CD4-positive, alpha-beta T cell treated with Interferon alpha-2 for 1 hour (primary cell): ENCODE measurements at regions not wholly inside any gene's neighbourhood (a gene's known extent, or its start where the extent isn't known, plus 50 kb on each side); places are given as distances from the start of the nearest gene placed in this dataset.

Experiments used
- DNase-seq, 2 donors: peaks; one replicate each; pipeline ENCODE4 v3.0.0-alpha.2; 2020 to 2022

DNA sequence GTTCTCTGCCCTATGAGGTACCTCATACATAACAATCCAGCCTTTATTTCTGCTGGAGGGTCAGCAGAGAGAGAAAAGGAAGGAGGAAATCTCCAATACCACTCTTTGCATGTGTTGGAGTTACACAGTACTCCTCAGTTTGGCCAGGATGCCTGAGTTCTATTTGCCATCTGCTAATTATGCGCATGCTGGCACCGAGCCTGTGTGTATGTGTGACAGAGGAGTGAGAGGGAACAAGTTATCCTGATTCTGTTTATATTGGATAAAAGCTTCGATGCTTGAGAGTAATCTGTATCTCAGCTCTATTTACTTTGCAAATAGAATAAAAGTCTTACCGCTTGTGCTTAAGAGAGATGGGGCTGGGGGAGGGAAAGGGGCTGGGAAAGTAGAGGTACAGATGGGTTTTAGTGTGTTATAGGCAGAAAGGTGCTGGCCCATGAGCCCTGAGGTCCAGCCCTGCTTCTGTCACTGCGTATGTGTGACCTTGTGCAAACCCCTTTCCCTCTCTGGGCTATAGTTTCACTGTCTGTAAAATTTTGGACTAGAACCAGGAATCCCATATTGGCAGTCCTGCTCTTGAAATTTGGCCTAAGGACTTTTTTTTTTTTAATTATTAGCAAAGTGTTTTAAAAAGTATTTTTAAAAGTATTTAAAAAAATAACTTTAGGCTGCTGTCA, 54.5 kb upstream of the PLXNA2 start:
- DNase-seq = no peak

DNA sequence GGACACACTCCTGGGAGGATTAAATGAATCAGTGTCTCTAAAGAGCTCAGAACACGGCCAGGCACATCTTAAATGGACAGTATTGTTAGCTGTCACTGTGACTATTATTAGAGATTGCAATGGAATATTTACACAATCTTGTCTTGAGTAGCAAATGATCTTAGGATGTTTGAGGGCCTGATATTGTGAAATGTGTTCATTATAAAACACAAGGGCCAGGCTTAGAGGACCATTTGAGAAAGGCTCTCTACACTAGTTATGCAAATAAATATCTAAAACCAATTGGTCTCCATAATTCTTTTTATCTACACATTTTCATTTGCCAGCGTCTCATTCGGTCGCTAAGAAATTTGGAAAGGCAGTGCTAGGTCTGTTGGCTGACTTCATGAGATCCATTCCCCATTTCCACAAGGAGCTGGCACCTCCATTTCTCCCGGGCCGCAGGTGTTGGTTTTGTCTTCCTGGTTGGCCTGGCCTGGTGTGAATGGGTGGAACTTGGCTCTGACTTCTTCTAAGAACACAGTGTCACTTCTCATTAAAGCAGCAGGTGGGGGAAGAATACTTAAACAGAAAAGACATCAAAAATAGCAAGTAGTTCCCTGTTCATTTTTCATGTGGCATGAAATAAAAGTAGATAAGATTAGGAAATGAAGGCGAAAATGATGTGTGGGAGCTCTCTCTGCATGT, 56.0 kb upstream of the PLXNA2 start:
- no peak for DNase-seq

DNA sequence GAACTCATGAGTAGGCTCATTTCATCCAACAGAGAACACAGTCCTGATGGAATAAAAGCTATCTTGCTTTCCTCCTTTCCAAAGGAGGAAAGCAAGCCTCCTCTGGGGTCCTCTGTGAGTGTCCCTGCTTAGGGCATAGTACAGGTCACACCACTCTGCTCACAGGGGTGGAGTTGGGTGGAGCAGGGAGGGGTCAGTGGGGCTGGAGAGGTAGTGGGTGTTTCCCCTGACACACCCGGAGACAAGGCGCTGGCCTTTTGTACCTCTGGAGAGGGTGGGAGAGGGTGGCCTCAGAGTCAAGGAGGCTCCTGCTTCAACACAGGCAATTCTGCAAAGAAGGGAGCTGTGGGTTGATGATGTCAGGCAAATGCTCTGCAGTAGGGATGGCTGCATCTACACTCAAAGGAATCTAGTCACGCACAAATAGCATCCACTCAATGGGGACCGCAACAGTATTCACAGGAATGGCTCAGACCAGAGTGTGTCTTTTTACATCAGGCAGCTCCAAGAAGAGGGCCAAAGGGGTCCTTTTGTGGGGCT, 58.6 kb upstream of the PLXNA2 start:
- no peak for DNase-seq

DNA sequence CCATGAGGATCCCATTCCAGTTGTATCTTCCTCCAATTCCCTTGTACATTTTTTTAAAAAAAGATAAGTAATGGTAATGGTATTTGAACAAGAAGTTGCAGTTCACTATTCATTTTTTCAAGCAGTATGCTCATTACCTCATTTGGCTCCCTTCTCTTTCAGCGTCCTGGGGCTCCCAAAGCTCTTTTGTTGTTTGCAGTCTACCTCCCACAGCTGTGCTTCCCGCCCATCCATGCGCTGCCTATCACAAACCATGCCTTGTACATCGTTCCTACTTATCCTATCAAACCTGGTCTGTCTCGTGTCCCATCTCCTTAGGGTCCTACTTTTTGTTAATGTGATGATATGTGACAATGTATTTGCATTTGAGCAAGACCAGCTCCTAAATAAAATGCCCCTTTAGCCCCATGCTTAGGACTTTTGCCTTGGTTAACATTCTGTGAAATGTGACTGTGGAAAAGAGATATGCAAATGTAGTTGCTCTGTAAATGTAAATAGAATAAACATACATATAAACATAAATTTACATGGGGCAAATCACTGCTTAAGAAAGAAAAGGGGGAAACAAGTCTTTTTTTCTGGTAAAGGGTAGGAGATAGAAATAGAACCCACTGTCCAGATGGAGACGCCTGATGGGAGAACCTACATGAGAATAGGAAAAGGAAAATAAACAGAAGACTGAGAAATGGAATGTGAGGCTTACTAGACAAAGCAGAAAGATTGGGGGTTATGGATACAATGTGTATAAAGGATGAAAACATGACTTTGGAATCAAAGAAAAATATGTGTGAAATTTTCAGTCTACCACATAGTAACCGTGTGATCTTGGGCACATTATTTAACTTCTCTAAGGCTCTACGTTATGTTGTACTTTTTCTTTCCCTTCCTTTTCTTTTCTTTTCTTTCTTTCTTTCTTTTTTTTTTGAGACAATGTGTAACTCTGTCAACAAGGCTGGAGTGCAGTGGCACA, 59.8 kb upstream of the PLXNA2 start:
- no peak for DNase-seq

DNA sequence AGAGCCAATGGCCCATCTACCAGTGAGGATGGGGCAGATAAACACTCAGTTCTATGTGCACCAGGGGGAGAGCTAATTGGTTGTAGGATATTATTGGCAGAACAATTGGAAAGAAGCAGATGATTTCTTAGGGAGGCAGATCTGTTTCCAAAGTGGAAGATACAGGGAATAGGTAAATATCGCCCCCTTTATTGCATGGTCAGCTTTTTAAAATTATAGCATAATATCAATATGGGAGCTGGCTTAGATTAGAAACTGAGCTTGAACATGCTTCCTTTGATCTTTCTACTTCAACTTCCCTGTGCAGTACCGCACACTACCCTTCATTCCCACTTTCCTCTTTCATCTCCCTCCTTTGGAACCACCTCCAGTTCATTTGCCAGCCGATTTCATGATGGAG, 64.0 kb upstream of the PLXNA2 start:
- no peak for DNase-seq

DNA sequence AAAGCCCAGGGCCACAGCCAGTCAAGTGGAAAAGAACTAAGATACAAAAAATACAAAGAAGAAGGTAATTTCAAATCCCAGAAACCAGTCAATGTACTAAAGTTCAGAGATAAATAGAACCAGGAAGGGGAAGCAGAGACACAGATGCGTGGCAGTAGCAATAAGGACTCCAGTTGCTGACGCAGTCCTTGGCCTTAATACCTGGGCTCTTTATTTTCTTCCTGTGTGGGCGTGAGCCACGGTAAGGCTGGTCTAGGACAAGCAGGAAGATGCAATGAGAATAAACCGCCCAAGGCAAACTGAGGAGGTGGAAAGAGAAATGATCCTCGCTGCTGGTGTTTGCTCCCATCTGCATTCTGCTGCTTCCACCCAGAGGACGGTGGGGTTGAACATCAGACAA, 65.6 kb upstream of the PLXNA2 start:
- DNase-seq = no peak

DNA sequence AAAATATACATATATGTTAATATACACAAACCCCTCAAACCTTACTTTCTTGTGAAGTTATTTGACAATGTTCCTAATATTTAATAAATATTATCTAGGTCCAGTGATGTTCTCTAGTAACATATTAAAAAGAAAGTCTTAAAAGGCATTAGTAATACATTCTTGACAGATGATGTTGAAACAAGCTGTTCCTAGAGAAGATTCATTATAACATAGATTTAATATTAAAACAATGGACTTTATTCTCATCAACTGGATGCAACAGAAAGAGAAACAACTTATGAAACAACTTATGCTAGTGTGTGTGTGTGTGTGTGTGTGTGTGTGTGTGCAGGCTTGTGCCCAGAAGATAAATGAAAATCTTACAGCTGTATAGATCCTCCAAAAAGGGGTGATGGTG, 68.5 kb upstream of the PLXNA2 start:
- no peak for DNase-seq

DNA sequence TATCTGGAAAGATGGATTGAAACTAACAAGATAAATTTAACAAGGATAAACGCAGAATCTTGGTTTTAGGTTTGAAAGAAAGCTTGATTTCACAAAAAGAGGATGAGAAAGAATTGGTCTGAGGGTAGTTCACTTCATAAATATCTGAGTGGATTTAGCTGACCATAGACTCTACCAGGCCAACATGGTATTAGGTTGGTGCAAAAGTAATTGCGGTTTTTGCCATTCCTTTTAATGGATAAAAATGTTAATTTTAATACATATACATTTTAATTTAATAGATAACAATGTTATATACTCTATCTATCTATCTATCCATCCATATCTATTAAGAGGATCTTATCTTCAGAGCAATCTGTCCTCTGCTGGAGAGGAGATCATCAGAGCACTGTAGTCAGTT, 70.2 kb upstream of the PLXNA2 start:
- DNase-seq = no peak

DNA sequence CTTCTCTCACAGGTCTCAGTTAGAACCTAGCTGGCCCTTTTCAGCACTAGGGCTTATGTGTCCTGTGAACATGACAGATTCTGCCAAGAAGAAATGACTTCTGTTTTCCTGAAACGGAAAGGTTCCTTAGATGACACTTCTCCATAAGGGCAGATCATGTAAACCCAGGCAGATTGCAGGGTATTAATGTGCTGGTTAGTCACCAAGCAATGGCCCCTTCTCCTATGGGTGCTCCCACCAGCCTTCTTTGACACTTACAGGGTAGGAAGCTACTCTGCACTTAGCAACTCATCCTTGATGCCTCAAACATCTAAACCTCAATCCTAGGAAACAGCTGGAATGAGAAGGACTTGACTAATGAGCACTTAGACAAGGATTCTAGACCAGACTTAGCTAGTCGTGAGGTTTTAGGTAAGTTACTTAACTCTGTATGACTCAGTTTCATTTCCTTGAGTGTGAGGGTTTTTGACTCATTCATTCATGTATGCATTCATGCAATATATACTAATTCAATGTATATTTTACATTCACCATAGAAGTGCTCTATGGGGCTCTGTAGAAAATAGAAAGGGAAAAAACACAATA, 74.1 kb upstream of the PLXNA2 start:
- DNase-seq = no peak

DNA sequence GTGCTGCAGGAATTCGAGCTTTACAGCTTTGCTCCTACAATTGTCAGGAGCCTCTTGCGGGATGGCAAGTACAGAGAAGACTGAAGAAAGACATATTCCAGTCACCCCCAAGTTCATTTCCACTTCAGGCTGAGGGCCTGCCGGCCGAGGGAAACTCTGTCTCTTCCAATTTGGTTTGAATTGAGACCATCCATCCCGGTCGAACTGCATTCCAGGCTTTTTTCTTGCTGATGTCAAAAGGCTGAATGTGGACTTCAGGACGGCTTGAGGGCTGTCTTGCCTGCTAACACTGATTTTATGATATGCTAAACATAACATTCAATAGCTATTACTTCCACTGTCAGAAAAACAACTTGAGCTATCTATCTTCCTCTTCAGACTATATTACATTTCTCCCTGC, 79.8 kb upstream of the PLXNA2 start:
- DNase-seq = no peak

DNA sequence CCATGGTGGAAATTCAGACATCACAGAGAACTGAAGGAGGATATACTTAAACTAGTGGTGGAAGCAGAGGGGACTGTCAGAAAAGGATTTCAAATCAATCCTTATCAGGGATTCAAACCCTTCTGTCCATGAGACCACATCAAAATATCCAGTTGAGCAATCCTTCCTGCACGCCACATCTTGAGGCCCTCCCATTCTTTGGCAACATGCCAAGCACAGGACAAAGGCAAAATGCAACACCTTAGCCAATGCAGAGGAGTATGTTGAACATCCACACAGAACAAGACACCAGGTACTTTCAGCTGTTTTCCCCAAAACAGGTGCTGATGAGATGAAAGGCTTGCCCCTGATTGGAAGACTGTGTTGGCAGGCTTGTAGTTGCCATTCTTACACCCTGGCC, 81.8 kb upstream of the PLXNA2 start:
- DNase-seq = no peak

DNA sequence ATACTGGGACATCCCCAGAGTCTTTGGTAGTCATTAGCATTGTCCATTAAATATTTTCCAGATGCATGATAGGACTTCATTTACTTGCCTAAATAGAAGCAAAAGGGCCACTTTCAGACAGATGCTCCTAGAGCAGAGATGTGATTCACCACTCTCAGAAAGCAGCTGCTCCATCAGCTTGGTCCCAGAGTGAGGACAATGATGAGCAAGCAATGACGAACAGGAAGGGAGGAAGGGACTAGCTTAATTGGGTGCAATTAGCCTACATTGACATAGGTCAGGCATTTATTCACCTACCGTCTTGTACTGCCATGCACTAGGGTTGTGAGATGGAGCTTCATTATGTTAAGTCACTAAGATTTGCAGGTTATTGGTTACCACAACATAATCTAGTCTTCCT, 85.1 kb upstream of the PLXNA2 start:
- DNase-seq = no peak

DNA sequence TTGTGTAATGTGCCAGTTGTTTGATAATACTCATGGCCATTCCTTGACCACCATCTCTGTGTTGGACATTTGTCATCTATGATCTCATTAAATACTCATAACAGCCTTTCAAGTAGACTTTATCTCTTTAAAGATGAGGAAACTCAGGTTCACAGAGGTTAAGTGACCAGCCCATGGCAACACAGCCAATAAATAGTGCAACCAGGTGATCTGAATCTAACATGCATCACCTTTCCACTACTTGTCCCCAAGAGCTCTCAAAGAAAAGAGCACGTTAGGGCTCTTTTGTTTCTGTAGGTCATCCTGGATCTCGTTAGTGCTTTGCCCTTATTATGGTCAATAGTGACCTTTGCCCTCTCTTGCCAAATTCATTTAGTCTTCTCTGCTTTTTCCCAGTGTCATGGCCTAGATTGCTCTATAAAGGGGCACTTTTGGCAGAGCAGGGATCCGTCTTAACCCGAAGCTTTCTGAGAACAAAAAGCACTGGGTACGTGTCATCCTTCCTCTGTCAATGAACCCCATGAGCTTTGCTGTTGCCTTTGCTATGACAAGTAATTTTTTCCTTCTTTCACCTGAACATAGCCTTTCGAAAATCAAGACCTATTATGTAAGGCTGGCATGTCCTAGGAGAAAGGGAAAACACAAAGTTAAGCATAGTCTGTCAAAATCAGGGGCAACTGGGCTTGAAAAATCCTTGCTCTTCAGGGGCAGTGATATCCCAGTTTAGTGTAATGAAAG, 88.0 kb upstream of the PLXNA2 start:
- no peak for DNase-seq

DNA sequence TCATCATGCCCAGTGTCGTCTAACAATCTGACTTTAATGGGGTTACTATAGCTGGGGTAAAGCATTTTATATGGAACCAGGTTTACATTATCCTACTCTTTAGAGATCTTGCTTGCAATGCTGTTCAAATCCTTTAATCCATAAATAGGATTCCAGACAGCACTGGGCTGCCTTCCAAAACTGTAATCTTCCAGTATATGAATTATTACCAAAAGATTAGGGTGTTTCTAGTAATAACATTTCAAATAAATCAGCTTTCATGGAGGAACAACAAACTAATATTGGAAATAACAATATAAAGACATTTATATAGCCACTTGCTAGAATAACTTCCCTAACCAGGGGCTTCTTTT, 88.6 kb upstream of the PLXNA2 start:
- no peak for DNase-seq

DNA sequence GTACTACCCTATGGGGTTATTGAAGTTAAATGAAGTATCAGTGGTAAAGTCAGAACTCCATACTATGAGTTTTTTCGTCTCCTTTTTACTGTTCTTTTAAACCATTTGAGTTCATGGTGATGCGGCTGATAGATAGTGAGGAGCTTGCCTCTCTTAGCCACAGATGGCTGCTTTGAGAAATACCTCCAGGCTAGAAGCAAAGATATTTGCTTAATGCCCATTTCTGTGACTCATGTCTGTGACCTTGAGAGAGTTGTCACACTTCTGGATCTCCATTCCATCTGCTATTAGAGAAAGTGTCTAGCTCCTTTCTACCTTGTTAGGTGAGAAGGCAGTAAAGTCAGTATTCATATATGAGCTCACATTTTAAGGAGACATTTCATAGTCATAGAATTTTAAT, 89.5 kb upstream of the PLXNA2 start:
- DNase-seq = no peak

DNA sequence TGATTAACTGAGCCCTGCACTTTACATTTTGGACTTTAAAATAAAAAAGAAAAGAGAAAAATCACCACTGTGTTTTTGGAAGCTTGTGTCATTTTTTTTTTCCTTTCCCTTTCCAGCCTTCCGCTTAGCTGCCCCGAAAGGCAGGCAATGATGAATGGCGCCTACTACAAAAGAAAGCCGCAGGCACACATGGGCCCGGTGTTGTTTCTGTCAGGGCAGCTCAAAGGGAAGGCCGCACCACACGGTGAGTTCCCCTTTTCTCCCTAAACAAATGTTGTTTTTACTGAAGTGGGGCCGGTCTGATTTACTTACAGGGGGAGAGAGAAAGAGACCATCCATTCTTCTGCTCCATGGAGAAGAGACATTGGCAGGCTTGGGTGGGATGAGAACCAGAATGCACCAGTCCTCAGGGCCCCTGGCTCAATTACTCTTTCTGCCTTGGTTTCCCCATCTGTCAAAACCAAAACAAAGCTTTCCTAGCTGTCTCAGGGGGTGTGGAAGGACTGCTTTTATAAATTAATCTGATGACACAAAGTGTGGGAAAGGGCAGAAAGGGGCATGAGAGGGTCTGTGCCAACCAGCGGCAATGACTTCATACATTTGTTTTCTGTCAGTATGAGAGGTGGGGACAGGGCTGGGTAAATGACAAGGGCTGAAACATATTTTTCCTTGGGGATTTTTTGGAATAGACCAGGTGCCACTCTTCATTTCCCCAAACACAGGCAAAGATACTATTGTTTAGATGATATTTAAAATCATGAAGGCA, 91.4 kb upstream of the PLXNA2 start:
- no peak for DNase-seq

DNA sequence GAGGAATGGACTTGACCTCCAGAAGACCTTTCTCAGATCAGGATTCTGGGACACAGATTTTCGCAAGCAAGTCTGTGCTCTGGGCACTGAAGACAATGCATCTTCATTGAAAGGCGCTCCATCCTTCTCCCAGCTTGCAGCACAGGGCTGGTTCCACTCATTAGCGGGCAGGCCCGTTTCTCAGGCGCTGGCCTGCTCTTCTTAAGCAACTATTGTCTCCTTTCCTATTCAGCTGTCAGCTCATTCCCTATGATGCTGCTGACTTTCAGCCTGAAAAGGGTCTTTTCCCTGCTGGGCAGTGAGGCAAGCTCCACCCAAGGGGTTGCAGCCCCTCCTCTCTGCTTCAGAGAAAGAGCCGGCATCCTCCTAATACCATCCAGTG, 91.9 kb upstream of the PLXNA2 start:
- no peak for DNase-seq

DNA sequence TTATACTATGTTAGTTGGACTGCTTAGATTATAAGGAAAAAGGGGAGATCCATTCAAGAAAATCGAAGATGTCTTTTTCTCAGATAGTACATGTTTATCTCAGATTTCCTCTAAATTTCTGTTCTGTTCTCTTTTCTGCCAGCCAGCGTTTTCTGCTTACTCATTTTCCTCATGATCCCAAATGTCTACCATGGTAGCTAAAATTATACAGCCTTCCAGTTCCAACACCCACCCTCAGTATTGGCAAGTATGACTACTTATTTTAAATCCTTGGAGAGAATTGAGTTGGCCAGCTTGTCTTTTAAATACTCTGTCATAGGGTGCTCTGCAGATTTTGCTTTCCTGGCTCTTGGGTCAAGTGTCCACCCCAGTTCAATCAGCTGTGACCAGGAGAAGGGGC, 95.7 kb upstream of the PLXNA2 start:
- no peak for DNase-seq

DNA sequence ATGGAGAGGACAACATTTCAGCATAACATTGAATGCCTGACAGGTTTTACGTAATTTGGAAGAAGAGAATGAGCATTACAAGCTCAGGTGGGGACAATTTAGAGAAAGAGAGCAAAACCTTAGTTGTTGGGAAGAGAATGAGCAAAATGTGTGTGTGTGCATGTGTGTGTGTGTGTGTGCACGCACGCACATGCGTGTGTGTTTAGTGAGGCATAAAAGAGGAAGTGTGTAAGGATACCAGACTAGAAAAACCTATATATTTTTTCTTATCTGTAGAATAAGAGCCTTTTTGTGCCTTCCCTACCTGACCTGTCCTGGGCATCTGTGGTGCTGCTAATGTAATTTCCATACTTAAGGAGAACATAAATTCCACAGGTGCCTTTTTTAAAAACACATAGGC, 99.0 kb upstream of the PLXNA2 start:
- DNase-seq = no peak

DNA sequence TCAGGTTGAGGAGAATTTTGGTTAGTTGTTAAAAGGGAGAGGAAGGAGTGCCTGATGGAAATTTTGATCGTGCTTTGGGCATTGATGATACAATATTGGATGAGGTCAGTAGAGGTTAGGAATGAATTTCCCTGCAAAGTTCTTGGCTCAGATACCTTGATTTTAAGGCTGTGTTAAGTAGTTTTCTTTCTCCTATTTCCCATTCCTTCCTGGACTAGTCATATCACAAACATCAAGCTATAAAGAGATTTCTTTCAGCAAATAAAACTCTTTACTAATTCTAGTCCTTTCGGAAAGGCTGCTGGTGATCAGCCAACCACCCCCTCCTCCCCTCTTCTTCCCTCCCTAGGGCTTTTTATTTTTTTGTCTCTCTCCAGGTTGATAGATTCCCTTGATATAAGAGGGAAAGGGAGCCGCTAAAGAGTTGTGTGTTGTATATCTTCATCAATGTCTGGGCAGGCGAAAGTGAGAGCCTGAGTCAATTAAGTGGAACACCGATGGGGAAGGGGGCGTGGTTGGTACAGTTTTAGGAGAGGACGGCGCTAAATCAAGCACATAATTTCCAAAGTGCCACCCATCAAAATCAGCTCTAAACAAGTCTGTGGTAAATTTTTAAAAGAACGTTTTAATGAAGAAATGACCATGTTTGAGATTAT, 100.1 kb upstream of the PLXNA2 start:
- no peak for DNase-seq

DNA sequence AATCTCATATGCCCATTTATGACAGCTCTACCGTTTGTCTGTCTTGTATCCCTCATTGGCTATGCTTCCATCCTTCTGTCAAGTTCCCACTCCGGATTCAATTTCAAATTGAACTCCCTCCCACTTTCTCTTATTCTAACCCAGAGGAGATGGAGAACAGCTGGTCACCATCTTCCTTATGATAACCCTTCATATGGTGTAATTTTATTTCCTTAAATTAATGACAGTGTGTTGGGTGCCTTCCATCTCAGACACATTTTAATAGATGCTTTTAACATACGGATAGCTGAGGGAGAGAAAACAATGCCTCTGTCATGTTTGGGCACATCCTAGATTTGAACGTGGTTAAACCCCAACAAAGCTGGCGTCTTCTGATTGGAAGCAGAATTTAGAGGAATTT, 103.0 kb upstream of the PLXNA2 start:
- no peak for DNase-seq
